HG03025 (cell line): ENCODE measurements at regions not wholly inside any gene's neighbourhood (a gene's known extent, or its start where the extent isn't known, plus 50 kb on each side); places are given as distances from the start of the nearest gene placed in this dataset.
"Not testable (repeated sequence)": the region's sequence is repeated elsewhere in the genome, so short reads cannot be mapped to it uniquely, and the experiment has no call there.

ENCODE experiments used
- ATAC-seq: cut with Tn5 transposase; IDR thresholded peaks from one replicate; pipeline ENCODE4 v1.9.1; 2021; ENCODE audit warnings: mild to moderate bottlenecking, moderate library complexity; ENCODE audit not compliant: unreplicated experiment, low FRiP score

DNA sequence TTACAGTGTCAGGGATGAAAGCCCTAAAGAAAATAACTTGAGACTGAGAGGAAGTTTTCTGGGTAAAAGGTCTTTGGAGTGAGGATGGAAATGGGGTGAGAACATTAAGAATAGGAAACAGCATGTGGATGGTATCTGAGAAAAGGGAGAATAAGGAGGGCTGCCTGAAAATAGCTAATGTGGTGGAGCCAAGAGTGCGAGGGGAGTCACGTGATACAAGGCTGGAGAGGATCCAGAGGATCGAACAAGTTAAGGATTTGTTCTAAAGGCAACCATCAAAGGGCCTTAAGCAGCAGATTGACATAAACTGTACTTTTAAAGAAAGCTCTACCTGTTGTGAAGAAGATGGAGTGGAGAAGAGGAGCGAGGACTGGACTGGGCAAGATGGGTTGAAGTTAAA is 347.4 kb upstream of the AGA start:
- ATAC-seq, result no peak

DNA sequence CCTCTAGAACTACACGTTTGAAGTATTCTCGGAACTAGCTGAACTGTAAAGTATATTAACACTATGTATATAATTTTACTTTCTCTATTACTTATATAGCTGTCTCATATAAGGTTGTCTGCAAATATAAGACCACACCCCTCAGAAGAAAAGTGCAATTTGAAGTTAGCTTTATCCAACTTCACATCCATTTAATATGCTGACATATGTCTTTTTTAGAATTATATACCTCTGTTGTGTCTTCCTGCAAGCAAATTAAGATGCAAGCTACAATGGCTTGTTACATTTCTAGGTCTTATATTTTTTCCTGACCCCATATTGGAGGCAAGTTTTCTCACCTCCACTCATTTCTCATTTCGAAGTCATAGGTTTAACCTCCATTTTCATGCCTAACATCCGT is 349.0 kb upstream of the AGA start:
- ATAC-seq, result no peak

- ATAC-seq, result no peak
These were observed 354.6 kb upstream of the AGA start for GRCh38 chr4:177796841-177797240.

DNA sequence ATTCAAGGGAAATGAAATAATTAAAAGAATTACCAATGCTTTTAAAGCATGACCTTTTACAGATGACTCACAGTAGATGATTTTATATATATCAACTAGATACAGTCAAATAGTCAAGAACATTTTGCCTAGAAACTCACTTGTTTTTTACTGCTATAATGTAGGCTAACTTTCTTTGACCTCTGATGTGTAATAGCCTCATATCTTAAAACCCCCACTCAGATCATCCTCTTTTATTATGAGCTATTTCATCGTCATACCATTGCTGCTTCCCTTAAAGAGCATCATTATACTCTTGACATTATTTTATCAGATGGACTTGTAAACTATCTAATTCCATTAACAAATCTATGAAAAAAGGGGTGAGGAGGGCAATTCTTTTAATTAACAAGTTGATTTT is 355.9 kb upstream of the AGA start:
- no peak for ATAC-seq

- ATAC-seq, result no peak
These were observed 359.9 kb upstream of the AGA start for GRCh38 chr4:177802162-177802561.

DNA sequence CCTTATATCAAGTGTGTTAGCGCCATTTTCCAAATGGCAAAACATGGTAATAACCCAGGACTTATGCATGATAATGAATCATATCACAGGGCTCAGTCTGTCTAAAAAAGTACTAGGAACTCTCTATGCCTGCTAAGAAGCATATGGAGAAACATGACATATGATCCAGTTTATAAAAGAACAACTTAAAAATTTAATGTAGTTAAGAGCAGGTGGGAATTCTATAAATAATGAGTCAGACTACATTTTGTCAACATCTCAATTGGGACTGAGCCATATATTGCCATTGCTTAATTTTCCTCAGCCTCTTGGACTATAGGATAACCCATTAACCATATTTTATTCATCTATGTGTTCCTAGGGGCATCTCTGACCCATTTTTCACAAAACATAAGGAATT is 360.4 kb upstream of the AGA start:
- no peak for ATAC-seq

- no peak for ATAC-seq
These were observed 360.9 kb upstream of the AGA start for GRCh38 chr4:177803151-177803550.

- no peak for ATAC-seq
These were observed 367.6 kb upstream of the AGA start for GRCh38 chr4:177809791-177810190.

DNA sequence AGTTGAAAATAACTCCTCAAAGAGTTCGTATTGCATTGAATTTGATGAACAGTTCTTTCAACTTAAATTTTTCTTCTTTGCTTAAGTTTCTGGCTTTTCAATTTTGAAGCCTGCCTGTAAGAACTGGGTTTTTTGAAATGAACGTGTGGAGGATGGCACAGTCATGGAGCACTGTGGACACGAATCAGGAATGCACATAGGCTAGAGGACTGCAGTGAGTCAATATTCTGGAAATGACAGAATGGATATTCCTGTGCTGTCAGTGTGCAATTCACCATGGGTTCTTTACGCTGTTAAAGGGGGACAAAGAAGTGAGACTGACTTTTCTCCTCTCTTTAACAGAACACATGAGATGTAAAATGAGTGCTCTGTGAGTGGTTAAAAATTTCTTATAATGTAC is 368.0 kb upstream of the AGA start:
- ATAC-seq, result no peak

DNA sequence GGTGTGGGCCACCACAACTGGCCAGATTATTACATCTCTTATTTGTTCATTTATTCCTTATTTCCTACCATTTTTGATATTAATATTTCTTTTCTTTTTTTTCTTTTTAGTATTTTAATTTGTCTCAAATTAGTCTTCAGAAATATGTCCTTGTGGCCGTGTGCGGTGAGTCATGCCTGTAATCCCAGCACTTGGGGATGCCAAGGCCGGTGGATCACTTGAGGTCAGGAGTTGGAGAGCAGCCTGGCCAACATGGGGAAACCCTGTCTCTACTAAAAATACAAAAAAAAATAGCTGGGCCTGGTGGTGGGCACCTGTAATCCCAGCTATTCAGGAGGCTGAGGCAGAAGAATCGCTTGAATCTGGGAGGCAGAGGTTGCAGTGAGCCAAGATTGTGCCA is 376.2 kb upstream of the AGA start:
- ATAC-seq, result not testable (repeated sequence)

- ATAC-seq, result no peak
These were observed 384.7 kb upstream of the AGA start for GRCh38 chr4:177826973-177827372.

GRCh38 chr4:177841258-177841657 is 399.0 kb upstream of the AGA start:
- ATAC-seq, result no peak

GRCh38 chr4:177853229-177853628 is 411.0 kb upstream of the AGA start:
- ATAC-seq, result no peak

DNA sequence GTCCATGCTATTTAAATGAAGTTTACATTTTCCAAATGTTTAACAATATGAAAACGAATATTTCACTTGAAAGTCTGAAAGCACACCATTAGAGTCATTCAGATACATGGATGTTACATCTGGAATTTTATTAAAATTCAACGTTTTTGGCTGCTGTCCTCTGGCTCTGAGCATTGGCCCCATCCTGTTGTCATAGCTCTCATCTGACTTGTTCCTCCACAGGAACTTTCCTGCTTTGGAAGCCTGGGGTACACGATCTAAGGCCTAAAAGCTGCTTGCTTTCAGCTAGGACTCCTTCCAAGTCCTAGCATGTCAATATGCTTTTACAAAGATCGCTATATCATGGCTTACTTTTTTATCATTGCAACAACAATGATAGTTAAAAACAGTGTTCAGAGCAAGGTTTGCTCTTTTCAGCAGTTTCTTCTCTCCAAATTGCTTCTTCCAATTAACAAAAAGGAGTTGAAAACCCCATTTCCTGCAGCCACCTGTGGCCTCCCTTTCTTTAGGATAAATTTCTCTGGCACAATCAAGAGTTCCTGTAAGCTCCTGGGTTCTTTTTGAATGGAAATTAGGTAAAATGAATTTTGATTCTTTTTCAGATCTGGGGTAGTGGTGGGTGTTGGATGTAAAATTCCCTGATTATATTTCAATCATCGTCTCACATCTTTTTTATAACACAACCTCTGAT is 413.4 kb upstream of the AGA start:
- ATAC-seq, result no peak

DNA sequence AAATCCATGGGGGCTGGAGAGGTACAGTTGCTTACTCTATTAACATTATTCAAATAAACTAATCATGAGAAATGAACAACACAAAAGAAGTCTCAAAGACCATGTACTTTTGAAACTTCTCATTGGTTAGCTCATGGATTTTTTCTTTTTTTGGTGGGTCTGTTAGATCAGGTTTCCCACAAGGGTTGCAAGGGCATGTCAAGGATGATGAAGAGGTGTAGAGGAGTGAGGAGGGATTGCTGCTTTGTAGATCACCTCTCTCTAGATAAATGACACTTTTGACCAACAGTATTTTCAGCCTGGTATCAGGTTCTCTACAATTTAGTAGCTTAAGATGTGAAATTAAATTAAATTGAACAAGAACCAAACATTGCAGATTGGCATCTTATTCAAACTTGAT is 417.9 kb upstream of the AGA start:
- no peak for ATAC-seq

GRCh38 chr4:177861551-177862094 is 419.4 kb upstream of the AGA start:
- ATAC-seq, result no peak

DNA sequence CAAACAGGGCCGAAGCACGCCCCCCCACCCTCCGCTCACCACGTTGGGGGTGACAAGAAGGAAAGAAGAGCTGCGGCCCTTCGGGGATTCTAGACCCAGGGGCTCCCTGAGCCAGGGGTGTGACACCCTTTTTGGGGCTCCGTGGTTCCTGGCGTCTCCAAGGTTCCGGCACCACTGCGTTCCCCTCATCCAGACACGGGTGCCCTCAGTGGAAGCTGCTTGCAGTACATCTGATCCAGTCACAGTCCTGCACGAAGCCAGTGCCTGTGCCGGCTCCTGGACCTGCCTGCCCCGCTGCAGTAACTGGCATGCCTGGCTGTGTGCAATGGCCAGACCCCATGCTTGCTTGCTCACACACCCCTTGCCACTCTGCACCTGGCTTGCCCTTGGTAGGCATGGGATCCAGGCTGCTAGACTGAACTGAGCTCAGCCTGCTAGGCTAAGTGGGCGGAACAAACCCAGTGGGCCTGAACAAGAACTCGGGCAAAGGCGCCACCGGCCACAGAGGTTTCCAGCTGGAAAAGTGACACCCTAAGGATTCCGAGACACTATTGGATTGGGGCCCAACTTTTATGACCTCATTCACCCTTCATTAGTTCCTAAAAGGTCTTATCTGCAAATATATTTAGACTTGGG is 420.4 kb upstream of the AGA start:
- no peak for ATAC-seq

DNA sequence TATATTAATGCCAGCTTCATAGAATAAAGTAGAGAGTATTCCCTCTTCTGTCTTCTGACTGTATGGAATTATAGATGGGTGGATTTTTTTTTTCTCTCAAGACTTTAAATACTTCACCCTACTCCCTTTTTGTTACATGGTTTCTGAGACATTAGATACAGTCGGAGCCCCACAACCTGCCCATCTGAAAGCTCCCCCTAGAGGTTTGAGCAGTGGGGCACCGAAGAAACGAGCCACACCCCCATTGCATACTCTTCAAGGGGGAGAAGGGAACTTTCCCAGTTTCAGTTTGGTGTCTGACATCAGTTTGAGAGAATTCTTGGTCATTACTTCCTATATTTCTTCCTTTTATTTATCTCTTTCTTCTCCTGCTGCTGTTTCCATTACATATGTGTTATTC is 437.6 kb upstream of the AGA start:
- no peak for ATAC-seq

DNA sequence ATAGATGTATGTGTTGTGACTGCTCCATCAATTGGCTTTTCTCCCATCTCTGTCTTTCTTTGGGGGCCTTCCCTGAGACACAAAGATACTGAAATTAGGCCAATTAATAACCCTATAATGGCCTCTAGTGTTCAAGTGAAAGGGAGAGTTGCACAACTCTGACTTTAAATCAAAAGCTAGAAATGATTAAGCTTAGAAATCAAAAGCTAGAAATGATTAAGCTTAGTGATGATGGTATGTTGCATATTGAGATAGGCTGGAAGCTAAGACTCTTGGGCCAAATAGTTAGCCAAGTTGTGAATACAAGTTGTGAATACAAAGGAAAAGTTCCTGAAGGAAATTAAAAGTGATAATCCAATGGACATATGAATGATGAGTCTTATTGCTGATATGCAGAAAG is 452.9 kb upstream of the AGA start:
- ATAC-seq, result no peak

DNA sequence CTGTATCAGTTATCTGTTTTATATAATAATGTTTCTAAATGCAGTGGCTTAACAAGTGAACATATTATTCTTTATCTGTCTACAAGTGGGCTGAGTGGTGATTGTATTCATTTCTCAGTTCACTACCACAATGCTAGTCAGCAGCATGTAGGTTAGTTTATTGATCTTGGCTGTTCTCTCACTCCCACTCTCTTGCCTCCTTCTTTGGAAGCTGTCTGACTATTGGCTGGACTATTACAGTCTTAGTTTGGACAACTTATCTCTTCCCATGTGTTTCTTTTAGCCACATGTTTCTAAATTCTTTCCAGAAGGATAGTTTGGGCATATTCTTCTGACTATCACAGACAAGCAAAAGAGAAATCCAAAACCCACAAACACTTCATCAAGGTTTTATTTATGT is 459.5 kb upstream of the AGA start:
- ATAC-seq, result no peak

- ATAC-seq, result no peak
These were observed 460.1 kb upstream of the AGA start for GRCh38 chr4:177902386-177902785.

DNA sequence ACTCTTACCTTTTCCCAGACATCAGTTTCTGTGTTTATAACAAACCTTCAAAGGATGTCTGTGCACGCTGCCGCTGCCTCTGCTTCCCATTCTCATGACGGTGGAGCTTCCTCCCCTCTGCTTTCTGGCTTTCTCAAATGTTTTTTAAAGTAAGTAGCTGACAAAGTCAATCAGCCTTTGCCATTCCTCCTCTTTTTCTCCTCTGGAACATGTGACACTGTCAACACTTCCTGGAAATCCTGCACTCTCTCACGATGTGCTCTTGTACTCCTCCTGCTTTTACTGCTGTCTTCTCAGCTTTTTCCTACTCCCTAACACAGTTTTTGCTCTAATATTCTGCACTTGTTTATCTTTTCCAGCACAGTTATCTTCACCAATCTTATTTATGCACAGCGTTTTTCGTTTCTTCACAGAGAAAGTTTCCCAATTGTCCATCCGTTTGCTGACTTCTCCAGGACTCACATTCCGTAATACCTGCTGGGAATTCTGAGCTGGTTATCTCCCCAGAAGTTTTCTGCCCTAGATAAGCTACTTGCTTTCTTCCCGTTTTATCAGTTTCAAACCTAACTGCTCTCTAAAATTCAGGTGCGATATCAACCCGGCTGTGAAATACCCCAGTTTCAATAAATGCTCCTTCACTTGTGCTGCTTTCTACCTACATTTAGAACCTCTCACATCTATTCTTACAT is 465.6 kb upstream of the AGA start:
- ATAC-seq, result no peak
